H1 (cell line): ENCODE measurements at regions not wholly inside any gene's neighbourhood (a gene's known extent, or its start where the extent isn't known, plus 50 kb on each side); places are given as distances from the start of the nearest gene placed in this dataset.
A peak's percentile ranks its signal among the peaks of the same experiment; 100 is the strongest.

Experiments
- CTCF ChIA-PET: fragments of 300-600 bp; sonication (Branson Sonifier 250); formaldehyde crosslinking; loops from one replicate; lab custom pipeline; 2021; ENCODE audit not compliant: partially characterized antibody; lab: Charles Lee
- POLR2A ChIA-PET: fragments of 300-600 bp; sonication (Branson Sonifier 250); formaldehyde crosslinking; loops from one replicate; lab custom pipeline; 2021; ENCODE audit warnings: inconsistent platforms; ENCODE audit not compliant: partially characterized antibody; lab: Charles Lee
- DNase-seq, 2 experiments: peaks; one replicate each; pipeline versions ENCODE4 v3.0.0 to v3.0.0-alpha.2; 2010 to 2022; ENCODE audit warnings: low spot score in 2 of 2, low read depth in 1 of 2, mixed read lengths in 1 of 2
- FAIRE-seq: peaks from 2 replicates; lab custom pipeline; 2011; peaks lifted over from hg19 to GRCh38; lab: Jason Lieb, UNC
- H2AFZ ChIP-seq: 2 replicates; pipeline ENCODE4 v1.8.1; 2012; ENCODE audit warnings: low read length, inconsistent platforms
- H2AK5ac ChIP-seq: 2 replicates; pipeline ENCODE4 v1.6.1; 2013; ENCODE audit warnings: low read depth, low read length
- H2BK120ac ChIP-seq: replicated peaks from 2 replicates; pipeline ENCODE3; 2013; ENCODE audit warnings: low read depth, low read length, inconsistent platforms
- H2BK12ac ChIP-seq: 2 replicates; pipeline ENCODE4 v1.6.1; 2013; ENCODE audit warnings: low read depth, low read length
- H2BK15ac ChIP-seq: 2 replicates; pipeline ENCODE4 v1.6.1; 2013; ENCODE audit warnings: low read length
- H2BK20ac ChIP-seq: 2 replicates; pipeline ENCODE4 v1.6.1; 2013; ENCODE audit warnings: low read length
- H2BK5ac ChIP-seq: 2 replicates; pipeline ENCODE4 v1.6.1; 2013; ENCODE audit warnings: low read depth, low read length
- H3K14ac ChIP-seq: 2 replicates; pipeline ENCODE4 v1.6.1; 2013; ENCODE audit warnings: inconsistent platforms; ENCODE audit not compliant: insufficient read length
- H3K18ac ChIP-seq: 2 replicates; pipeline ENCODE4 v1.6.1; 2013; ENCODE audit warnings: low read length; ENCODE audit errors: extremely low read depth
- H3K23ac ChIP-seq: 2 replicates; pipeline ENCODE4 v1.6.1; 2013; ENCODE audit warnings: inconsistent platforms; ENCODE audit not compliant: insufficient read length
- H3K23me2 ChIP-seq: 2 replicates; pipeline ENCODE4 v1.6.1; 2013; ENCODE audit warnings: low read depth, low read length
- H3K27ac ChIP-seq: 2 replicates; pipeline ENCODE4 v1.6.1; 2011; ENCODE audit warnings: low read depth, low read length, inconsistent platforms
- H3K27me3 ChIP-seq, 4 experiments: replicated peaks in 1 of 4; 1 replicate in 1 of 4; 2 replicates in 3 of 4; pipeline versions ENCODE4 v1.6.1 to v1.8.1; 2011 to 2013; ENCODE audit warnings: low read length in 3 of 4, mild to moderate bottlenecking in 3 of 4, inconsistent platforms in 2 of 4, mixed read lengths in 2 of 4, moderate library complexity in 1 of 4; ENCODE audit not compliant: control insufficient read depth in 3 of 4, insufficient read depth in 3 of 4; ENCODE audit errors: extremely low read depth in 1 of 4
- H3K36me3 ChIP-seq, 4 experiments: 2 replicates each; pipeline versions ENCODE4 v1.6.1 to v1.8.1; 2011 to 2013; ENCODE audit warnings: mild to moderate bottlenecking in 4 of 4, low read length in 3 of 4, moderate library complexity in 2 of 4, control low read depth in 1 of 4, inconsistent platforms in 1 of 4; ENCODE audit not compliant: insufficient read depth in 4 of 4, control insufficient read depth in 2 of 4
- H3K4ac ChIP-seq: replicated peaks from 2 replicates; pipeline ENCODE3; 2013; ENCODE audit warnings: low read length, low read depth, mixed read lengths, inconsistent platforms; ENCODE audit not compliant: insufficient read length
- H3K4me1 ChIP-seq, 4 experiments: replicated peaks in 1 of 4; 1 replicate in 1 of 4; 2 replicates in 3 of 4; pipeline versions ENCODE4 v1.6.1 to v1.8.1; 2011 to 2013; ENCODE audit warnings: low read length in 3 of 4, inconsistent platforms in 2 of 4, mixed read lengths in 1 of 4; ENCODE audit not compliant: insufficient read depth in 4 of 4, control insufficient read depth in 3 of 4
- H3K4me2 ChIP-seq, 2 experiments: 2 replicates each; pipeline versions ENCODE4 v1.6.1 to v1.8.1; 2011 to 2013; ENCODE audit warnings: low read depth in 2 of 2, low read length in 2 of 2, control low read depth in 1 of 2, inconsistent platforms in 1 of 2, mild to moderate bottlenecking in 1 of 2; ENCODE audit not compliant: insufficient read depth in 1 of 2
- H3K4me3 ChIP-seq, 4 experiments: fragments of 200-600, 300-600 bp in 1 of 4; sonication (generic), shearing (Covaris generic), sonication (Bioruptor Twin) in 1 of 4; 2 replicates each; pipeline versions ENCODE4 v1.5.1 to v1.8.1; 2011 to 2016; ENCODE audit warnings: low read length in 4 of 4, low read depth in 3 of 4, control low read depth in 2 of 4, inconsistent platforms in 2 of 4, mild to moderate bottlenecking in 2 of 4, mixed read lengths in 1 of 4, moderate library complexity in 1 of 4; ENCODE audit not compliant: insufficient read depth in 2 of 4; ENCODE audit errors: extremely low read depth in 1 of 4
- H3K56ac ChIP-seq: replicated peaks from 2 replicates; pipeline ENCODE3; 2013; ENCODE audit warnings: low read depth, mild to moderate bottlenecking, mixed read lengths, low read length, inconsistent platforms; ENCODE audit not compliant: insufficient read length
- H3K79me1 ChIP-seq: 2 replicates; pipeline ENCODE4 v1.6.1; 2013; ENCODE audit warnings: low read depth, low read length, control low read depth
- H3K79me2 ChIP-seq, 2 experiments: 2 replicates each; pipeline versions ENCODE4 v1.6.1 to v1.8.1; 2012 to 2013; ENCODE audit warnings: low read length in 2 of 2, mild to moderate bottlenecking in 2 of 2, inconsistent platforms in 1 of 2; ENCODE audit not compliant: insufficient read depth in 2 of 2, control insufficient read depth in 1 of 2
- H3K9ac ChIP-seq, 4 experiments: replicated peaks in 1 of 4; 1 replicate in 1 of 4; 2 replicates in 3 of 4; pipeline versions ENCODE4 v1.6.1 to v1.8.1; 2011 to 2013; ENCODE audit warnings: low read depth in 3 of 4, low read length in 3 of 4, control low read depth in 2 of 4, mild to moderate bottlenecking in 2 of 4, moderate library complexity in 2 of 4, inconsistent platforms in 1 of 4; ENCODE audit errors: extremely low read depth in 1 of 4
- H3K9me3 ChIP-seq, 2 experiments: 2 replicates each; pipeline versions ENCODE4 v1.6.1 to v1.8.1; 2012 to 2013; ENCODE audit warnings: mild to moderate bottlenecking in 2 of 2, moderate library complexity in 2 of 2, control low read depth in 1 of 2, inconsistent platforms in 1 of 2, low read depth in 1 of 2, low read length in 1 of 2, mixed read lengths in 1 of 2; ENCODE audit not compliant: insufficient read depth in 2 of 2
- H4K20me1 ChIP-seq, 2 experiments: replicated peaks in 1 of 2; 2 replicates each; pipeline versions ENCODE3 to v1.8.1; 2011 to 2013; ENCODE audit warnings: inconsistent platforms in 2 of 2, low read length in 2 of 2, mild to moderate bottlenecking in 1 of 2; ENCODE audit not compliant: insufficient read depth in 2 of 2, control insufficient read depth in 1 of 2
- H4K5ac ChIP-seq: 2 replicates; pipeline ENCODE4 v1.6.1; 2013; ENCODE audit warnings: low read length, low read depth, mixed read lengths, inconsistent platforms; ENCODE audit not compliant: insufficient read length
- H4K8ac ChIP-seq: 2 replicates; pipeline ENCODE4 v1.8.0; 2013; ENCODE audit warnings: mild to moderate bottlenecking, moderate library complexity, low read length, inconsistent platforms; ENCODE audit not compliant: insufficient read depth; ENCODE audit errors: extremely low read depth
- H4K91ac ChIP-seq: replicated peaks from 2 replicates; pipeline ENCODE3; 2013; ENCODE audit warnings: low read length, mixed read lengths, inconsistent platforms; ENCODE audit not compliant: insufficient read length
- BACH1 ChIP-seq: IDR thresholded peaks from 2 replicates; pipeline ENCODE4 v1.6.1; 2012; ENCODE audit warnings: low read length, improper control_type of control experiment
- CBX8 ChIP-seq: fragments of 300-800, 300-1000 bp; sonication (generic); IDR thresholded peaks from 2 replicates; pipeline ENCODE4 v1.7.1; 2016; ENCODE audit warnings: low read depth, low read length, borderline replicate concordance
- EZH2 ChIP-seq: fragments of 200-600 bp; sonication (generic); IDR thresholded peaks from 2 replicates; pipeline ENCODE4 v1.7.1; 2012; ENCODE audit warnings: low read depth, mild to moderate bottlenecking, moderate library complexity, low read length, inconsistent platforms; ENCODE audit not compliant: severe bottlenecking
- GABPA ChIP-seq: IDR thresholded peaks from 2 replicates; pipeline ENCODE4 v1.6.1; 2011; ENCODE audit warnings: mild to moderate bottlenecking, low read length, moderate library complexity, borderline replicate concordance; ENCODE audit not compliant: insufficient read depth
- HDAC6 ChIP-seq: IDR thresholded peaks from one replicate; pipeline ENCODE4 v1.7.1; 2012; ENCODE audit warnings: low read depth, mild to moderate bottlenecking, inconsistent platforms, low read length, moderate library complexity
- JUN ChIP-seq: IDR thresholded peaks from 2 replicates; pipeline ENCODE4 v1.6.1; 2011; ENCODE audit warnings: low read depth, mild to moderate bottlenecking, improper control_type of control experiment, low read length
- RFX5 ChIP-seq: IDR thresholded peaks from 2 replicates; pipeline ENCODE4 v1.6.1; 2011; ENCODE audit warnings: low read depth, low read length, improper control_type of control experiment, borderline replicate concordance
- RXRA ChIP-seq: IDR thresholded peaks from 2 replicates; pipeline ENCODE4 v1.6.1; 2011; ENCODE audit warnings: low read depth, mild to moderate bottlenecking, low read length, moderate library complexity; ENCODE audit not compliant: insufficient read depth
- YY1 ChIP-seq: IDR thresholded peaks from 2 replicates; pipeline ENCODE4 v1.6.1; 2011; ENCODE audit warnings: low read depth, mild to moderate bottlenecking, low read length
- TF ChIP-seq, protein P1 (sequence below): IDR thresholded peaks from 2 replicates; pipeline ENCODE4 v1.6.1; 2011; ENCODE audit warnings: low read length, improper control_type of control experiment
- TF ChIP-seq, protein P2 (sequence below): IDR thresholded peaks from 2 replicates; pipeline ENCODE4 v1.6.1; 2011; ENCODE audit warnings: low read depth, mild to moderate bottlenecking, low read length; ENCODE audit not compliant: insufficient read depth

DNA sequence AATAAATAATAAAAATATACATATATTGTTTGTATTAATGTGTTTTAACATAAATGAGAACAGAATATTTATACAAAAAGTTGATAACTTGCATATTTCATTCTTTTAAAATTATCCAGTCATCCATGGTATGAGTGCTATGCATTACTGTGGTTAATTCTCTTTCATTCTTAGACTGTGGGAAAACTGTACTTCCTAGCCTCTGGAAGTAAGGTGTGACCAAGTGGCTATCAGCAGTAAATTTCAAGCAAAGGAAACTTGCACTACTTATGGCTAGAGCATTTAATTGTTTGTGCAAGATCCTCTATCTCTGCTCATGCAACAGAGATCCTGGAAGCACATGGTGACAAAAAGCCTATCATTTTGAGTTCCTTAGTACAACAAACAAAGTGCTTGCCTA lies 1054.5 kb upstream of the PABPC4L start:
- no peak for FAIRE-seq
- H3K27ac ChIP-seq: no peak overlapping the region
- H4K5ac ChIP-seq: no peak overlapping the region
- H2BK120ac ChIP-seq: no peak overlapping the region
- TF ChIP-seq, protein P1, sequence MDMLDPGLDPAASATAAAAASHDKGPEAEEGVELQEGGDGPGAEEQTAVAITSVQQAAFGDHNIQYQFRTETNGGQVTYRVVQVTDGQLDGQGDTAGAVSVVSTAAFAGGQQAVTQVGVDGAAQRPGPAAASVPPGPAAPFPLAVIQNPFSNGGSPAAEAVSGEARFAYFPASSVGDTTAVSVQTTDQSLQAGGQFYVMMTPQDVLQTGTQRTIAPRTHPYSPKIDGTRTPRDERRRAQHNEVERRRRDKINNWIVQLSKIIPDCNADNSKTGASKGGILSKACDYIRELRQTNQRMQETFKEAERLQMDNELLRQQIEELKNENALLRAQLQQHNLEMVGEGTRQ: no peak
- no peak for TF ChIP-seq HDAC6
- no peak for TF ChIP-seq RFX5
- TF ChIP-seq RXRA: no peak
- TF ChIP-seq EZH2: no peak
- TF ChIP-seq YY1: no peak
- TF ChIP-seq BACH1: no peak
- no peak for TF ChIP-seq CBX8
- TF ChIP-seq GABPA: no peak
- no peak for TF ChIP-seq JUN
- TF ChIP-seq, protein P2, sequence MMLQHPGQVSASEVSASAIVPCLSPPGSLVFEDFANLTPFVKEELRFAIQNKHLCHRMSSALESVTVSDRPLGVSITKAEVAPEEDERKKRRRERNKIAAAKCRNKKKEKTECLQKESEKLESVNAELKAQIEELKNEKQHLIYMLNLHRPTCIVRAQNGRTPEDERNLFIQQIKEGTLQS: no peak
- no peak overlapping the region for H3K4me3 ChIP-seq
- no peak overlapping the region for H3K4me2 ChIP-seq
- no peak overlapping the region for H2BK5ac ChIP-seq
- H3K23ac ChIP-seq: no peak overlapping the region
- H3K4ac ChIP-seq: no peak overlapping the region
- no peaks in the 10 kb centered on the region for H3K9me3 ChIP-seq
- H4K91ac ChIP-seq: no peak overlapping the region
- H2AK5ac ChIP-seq: no peak overlapping the region
- H3K18ac ChIP-seq: no peak overlapping the region
- no peak overlapping the region for H2BK20ac ChIP-seq
- H3K27me3 ChIP-seq: no peaks in the 10 kb centered on the region
- no peaks in the 10 kb centered on the region for H3K79me1 ChIP-seq
- no peak overlapping the region for H3K14ac ChIP-seq
- H4K20me1 ChIP-seq: no peaks in the 10 kb centered on the region
- H2BK12ac ChIP-seq: no peak overlapping the region
- H3K56ac ChIP-seq: no peak overlapping the region
- no peak for DNase-seq
- H2BK15ac ChIP-seq: no peak overlapping the region
- ChIA-PET POLR2A (no interaction called here), CTCF (no interaction called here)
- H4K8ac ChIP-seq: no peak overlapping the region
- no peak overlapping the region for H3K9ac ChIP-seq
- H2AFZ ChIP-seq: peak overlapping the region; percentile 89; the same call in 1 of the 2 replicates
- H3K79me2 ChIP-seq: no peaks in the 10 kb centered on the region
- H3K36me3 ChIP-seq: no peaks in the 10 kb centered on the region
- no peaks in the 10 kb centered on the region for H3K4me1 ChIP-seq
- H3K23me2 ChIP-seq: no peaks in the 10 kb centered on the region
